Uterus (tissue), 2 donors: ENCODE measurements at regions not wholly inside any gene's neighbourhood (a gene's known extent, or its start where the extent isn't known, plus 50 kb on each side); places are given as distances from the start of the nearest gene placed in this dataset.

Source experiments
- CTCF ChIP-seq, 4 experiments: fragments of 200-600 bp in 2 of 4; fragments of 450-650 bp in 2 of 4; sonication (generic) in 2 of 4; IDR thresholded peaks; one replicate each; pipeline ENCODE4 v1.5.1; 2016 to 2019; ENCODE audit warnings: antibody characterized with exemption in 4 of 4, mild to moderate bottlenecking in 2 of 4, moderate library complexity in 1 of 4
- POLR2A ChIP-seq, 2 donors: fragments of 450-650 bp; IDR thresholded peaks; one replicate each; pipeline ENCODE4 v1.6.1; 2016; ENCODE audit warnings: antibody characterized with exemption in 2 of 2, mild to moderate bottlenecking in 1 of 2, moderate library complexity in 1 of 2

- TF ChIP-seq CTCF (IDR thresholded peaks at IDR 0.05) (no peak), POLR2A (IDR thresholded peaks at IDR 0.05) (no peak)
Observed at GRCh38 chr22:34508797-34509196, 557.2 kb upstream of the ISX start.
